LNCaP clone FGC (cell line): ENCODE measurements at regions not wholly inside any gene's neighbourhood (a gene's known extent, or its start where the extent isn't known, plus 50 kb on each side); places are given as distances from the start of the nearest gene placed in this dataset.
"Not testable (repeated sequence)": the region's sequence is repeated elsewhere in the genome, so short reads cannot be mapped to it uniquely, and the experiment has no call there.

Experiments used
- DNase-seq: peaks from one replicate; pipeline ENCODE4 v3.0.0-alpha.2; 2011; ENCODE audit warnings: low read depth
- H3K4me3 ChIP-seq: 2 replicates; pipeline ENCODE4 v1.5.1; 2011; ENCODE audit warnings: mild to moderate bottlenecking, low read depth, low read length, control low read depth
- CTCF ChIP-seq: IDR thresholded peaks from 2 replicates; pipeline ENCODE4 v1.5.1; 2012; ENCODE audit warnings: mild to moderate bottlenecking; ENCODE audit not compliant: control insufficient read depth, insufficient read depth; ENCODE audit errors: extremely low read depth

- no peak for TF ChIP-seq CTCF
- no peak overlapping the region for H3K4me3 ChIP-seq
- DNase-seq, result no peak
These were observed 324.2 kb downstream of the SEC16B start for GRCh38 chr1:177645491-177646190.

DNA sequence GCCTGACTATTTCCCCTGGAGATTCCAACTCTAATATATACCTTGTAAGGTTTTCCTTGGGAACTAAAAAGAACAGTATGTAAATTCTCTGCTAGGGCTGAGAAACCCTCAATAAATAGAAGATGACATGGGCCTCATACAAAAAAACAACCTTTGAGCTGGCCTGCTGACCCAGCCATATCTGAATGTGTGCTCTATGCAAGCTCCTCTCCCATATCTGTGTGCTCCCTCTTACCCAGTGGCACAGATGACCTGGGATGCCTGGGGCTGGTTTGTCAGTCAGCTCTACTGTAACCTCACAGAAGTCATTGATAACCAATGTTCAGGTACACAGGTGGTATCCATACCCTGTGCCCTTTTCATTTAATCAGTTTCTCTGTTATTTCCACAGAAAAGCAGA, 329.2 kb downstream of the SEC16B start:
- no peak for DNase-seq
- H3K4me3 ChIP-seq, result no peak overlapping the region
- TF ChIP-seq CTCF, result no peak

DNA sequence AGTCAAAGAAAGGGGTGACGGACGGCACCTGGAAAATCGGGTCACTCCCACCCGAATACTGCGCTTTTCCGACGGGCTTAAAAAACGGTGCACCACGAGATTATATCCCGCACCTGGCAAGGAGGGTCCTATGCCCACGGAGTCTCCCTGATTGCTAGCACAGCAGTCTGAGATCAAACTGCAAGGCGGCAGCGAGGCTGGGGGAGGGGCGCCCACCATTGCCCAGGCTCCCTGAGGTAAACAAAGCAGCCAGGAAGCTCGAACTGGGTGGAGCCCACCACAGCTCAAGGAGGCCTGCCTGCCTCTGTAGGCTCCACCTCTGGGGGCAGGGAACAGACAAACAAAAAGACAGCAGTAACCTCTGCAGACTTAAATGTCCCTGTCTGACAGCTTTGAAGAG, 335.7 kb downstream of the SEC16B start:
- not testable (repeated sequence) for H3K4me3 ChIP-seq, DNase-seq

DNA sequence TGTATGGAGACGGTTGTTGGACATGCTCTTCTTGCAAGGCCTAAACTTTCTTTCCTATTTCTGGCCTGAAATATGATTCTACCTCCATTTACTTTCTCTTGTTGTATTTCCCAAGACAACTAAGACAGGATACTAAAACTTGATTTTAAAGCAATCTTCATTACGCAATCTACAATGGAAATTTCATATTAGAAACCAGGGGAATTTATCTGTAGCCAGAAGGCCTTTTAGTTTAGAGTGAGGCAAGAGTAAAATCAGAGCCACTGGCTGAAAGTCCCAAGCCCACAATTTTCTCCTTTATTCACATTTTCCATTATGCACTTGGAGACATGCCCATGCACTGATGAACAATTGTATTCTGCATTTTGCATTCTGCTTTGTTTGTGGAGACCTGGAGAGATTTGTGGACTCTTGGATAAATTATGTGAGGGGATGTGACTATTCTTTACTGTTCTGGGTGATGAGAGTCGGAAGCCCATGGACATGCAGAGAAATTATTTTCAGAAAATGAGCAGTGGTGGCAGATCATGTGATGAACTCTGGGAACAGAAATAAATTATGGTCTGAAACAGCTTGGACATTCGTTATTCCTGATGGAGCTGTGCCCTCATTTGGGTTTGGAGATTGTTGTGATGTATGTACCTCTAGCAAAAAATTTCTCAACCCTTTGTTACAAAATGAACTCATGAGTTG, 336.8 kb downstream of the SEC16B start:
- TF ChIP-seq CTCF, result no peak
- no peak for DNase-seq

DNA sequence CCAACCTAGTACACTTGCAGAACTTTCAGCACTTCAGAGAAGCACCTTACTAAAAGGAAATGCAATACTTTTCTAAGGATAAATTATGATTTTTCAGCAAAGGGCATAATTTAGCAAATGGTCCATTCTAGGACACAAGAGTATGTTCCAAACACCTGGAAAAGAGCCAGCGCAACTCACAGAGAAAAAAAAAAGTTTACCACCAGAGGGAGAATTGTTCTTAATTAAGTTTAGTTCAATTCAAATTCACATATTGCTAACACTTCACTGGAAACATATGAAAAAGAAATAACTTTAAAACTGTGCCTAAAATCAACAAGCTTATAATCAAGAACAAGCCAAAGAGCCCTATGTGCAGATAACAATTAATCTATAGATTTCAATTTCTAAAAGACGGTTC, 338.1 kb downstream of the SEC16B start:
- DNase-seq, result no peak

More for the DNA sequence above, 336.8 kb downstream of the SEC16B start:
- no peak overlapping the region for H3K4me3 ChIP-seq

DNA sequence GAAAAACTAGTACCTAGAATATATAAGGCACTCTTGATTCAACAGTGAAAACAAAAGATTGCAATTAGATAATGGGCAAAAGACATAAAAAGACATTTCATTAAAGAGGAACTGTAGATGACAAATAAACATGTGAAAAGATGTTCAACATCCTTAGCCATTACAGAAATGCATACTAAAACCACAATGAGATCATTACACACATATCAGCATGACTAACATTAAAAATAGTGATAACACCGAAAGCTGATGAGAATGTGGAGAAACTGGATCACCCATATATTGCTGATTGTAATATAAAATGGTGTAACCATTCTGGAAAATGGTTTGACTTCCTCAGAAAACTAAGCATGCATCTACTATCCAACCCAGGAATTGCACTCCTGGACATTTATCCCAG, 340.3 kb downstream of the SEC16B start:
- TF ChIP-seq CTCF, result no peak
- no peak for DNase-seq
- no peak overlapping the region for H3K4me3 ChIP-seq

More for the DNA sequence above, 338.1 kb downstream of the SEC16B start:
- H3K4me3 ChIP-seq, result no peak overlapping the region
- peak; percentile 15; the same call in 1 of the 2 replicates for TF ChIP-seq CTCF

DNA sequence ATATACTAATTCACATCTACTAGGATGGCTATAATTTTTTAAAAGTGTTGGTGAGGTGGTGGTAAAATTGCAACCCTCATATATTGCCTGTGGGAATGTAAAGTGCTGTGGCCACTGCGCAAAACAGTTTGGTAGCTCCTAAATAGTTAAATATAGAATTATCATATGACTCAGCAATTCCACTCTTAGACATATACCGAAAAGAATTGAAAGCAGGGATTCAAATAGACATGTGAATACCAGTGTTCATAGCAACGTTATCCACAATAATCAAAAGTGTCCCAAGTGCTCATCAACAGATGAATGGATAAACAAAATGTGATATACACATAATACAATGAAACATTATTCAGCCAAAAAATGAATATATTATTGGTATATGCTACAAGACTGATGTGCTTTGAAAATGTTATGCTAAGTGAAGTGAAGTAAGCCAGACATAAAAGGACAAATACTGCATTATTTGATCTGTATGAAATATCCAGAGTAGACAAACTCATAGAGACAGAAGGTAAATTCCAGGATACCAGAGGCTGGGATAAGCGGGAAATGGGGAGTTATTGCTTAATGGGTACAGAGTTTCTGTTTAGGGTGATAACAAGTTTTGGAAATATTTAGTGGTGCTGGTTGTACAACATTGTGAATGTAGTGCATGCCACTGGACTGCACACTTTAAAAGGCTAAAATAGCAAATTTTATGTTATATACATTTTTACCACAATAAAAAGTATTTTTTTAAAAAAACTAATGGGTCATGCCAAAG, 342.5 kb downstream of the SEC16B start:
- TF ChIP-seq CTCF, result no peak
- no peak for DNase-seq
- no peak overlapping the region for H3K4me3 ChIP-seq
